Activated naive CD8-positive, alpha-beta T cell treated with anti-CD3 and anti-CD28 coated beads, Interleukin-2, amount 50 U/mL, for 24 hours (primary cell): ENCODE measurements at regions not wholly inside any gene's neighbourhood (a gene's known extent, or its start where the extent isn't known, plus 50 kb on each side); places are given as distances from the start of the nearest gene placed in this dataset.
"Not testable (repeated sequence)": the region's sequence is repeated elsewhere in the genome, so short reads cannot be mapped to it uniquely, and the experiment has no call there.

ENCODE experiments used
- ATAC-seq: fragments of 150-1000 bp; cut with Tn5 transposase; one replicate; pipeline ENCODE4 v1.10.0; 2021
- DNase-seq: peaks from one replicate; pipeline ENCODE4 v3.0.0; 2021
- H3K27ac Mint-ChIP-seq: one replicate; pipeline ENCODE4 v1.8.0; 2021; ENCODE audit warnings: mild to moderate bottlenecking, mixed read lengths
- H3K27me3 Mint-ChIP-seq: one replicate; pipeline ENCODE4 v1.8.0; 2021; ENCODE audit warnings: mixed read lengths
- H3K36me3 Mint-ChIP-seq: one replicate; pipeline ENCODE4 v1.8.0; 2021; ENCODE audit warnings: low read depth, mixed read lengths
- H3K4me1 Mint-ChIP-seq: one replicate; pipeline ENCODE4 v1.8.0; 2021; ENCODE audit warnings: mixed read lengths
- H3K4me3 Mint-ChIP-seq: one replicate; pipeline ENCODE4 v1.8.0; 2021; ENCODE audit warnings: mild to moderate bottlenecking, moderate library complexity, mixed read lengths
- H3K9me3 Mint-ChIP-seq: one replicate; pipeline ENCODE4 v1.8.0; 2021; ENCODE audit warnings: mixed read lengths

GRCh38 chr9:2395814-2396612 is 225.6 kb upstream of the VLDLR start:
- H3K4me3 Mint-ChIP-seq, result no peak overlapping the region
- no peak for ATAC-seq
- H3K27ac Mint-ChIP-seq, result no peak overlapping the region
- H3K4me1 Mint-ChIP-seq, result no peaks in the 10 kb centered on the region
- no peaks in the 10 kb centered on the region for H3K36me3 Mint-ChIP-seq
- H3K9me3 Mint-ChIP-seq, result no peaks in the 10 kb centered on the region
- no peaks in the 10 kb centered on the region for H3K27me3 Mint-ChIP-seq
- DNase-seq, result no peak

GRCh38 chr9:2396622-2397285 is 224.8 kb upstream of the VLDLR start:
- DNase-seq (no peak), ATAC-seq (no peak)
- H3K4me1 Mint-ChIP-seq, result no peaks in the 10 kb centered on the region
- no peaks in the 10 kb centered on the region for H3K27me3 Mint-ChIP-seq
- no peaks in the 10 kb centered on the region for H3K9me3 Mint-ChIP-seq
- H3K36me3 Mint-ChIP-seq, result no peaks in the 10 kb centered on the region
- H3K27ac Mint-ChIP-seq, result no peak overlapping the region
- no peak overlapping the region for H3K4me3 Mint-ChIP-seq

GRCh38 chr9:2397875-2398274 is 223.7 kb upstream of the VLDLR start:
- not testable (repeated sequence) for H3K9me3 Mint-ChIP-seq, H3K27ac Mint-ChIP-seq, H3K27me3 Mint-ChIP-seq, DNase-seq, ATAC-seq, H3K4me1 Mint-ChIP-seq, H3K36me3 Mint-ChIP-seq, H3K4me3 Mint-ChIP-seq

- H3K9me3 Mint-ChIP-seq, result peaks cover 13% of the 10 kb centered on the region
- H3K27me3 Mint-ChIP-seq, H3K4me3 Mint-ChIP-seq, H3K36me3 Mint-ChIP-seq, ATAC-seq, DNase-seq, H3K4me1 Mint-ChIP-seq, H3K27ac Mint-ChIP-seq: not testable (repeated sequence)
These were observed 219.8 kb upstream of the VLDLR start for GRCh38 chr9:2401746-2402145.

GRCh38 chr9:2403701-2404100 is 217.9 kb upstream of the VLDLR start:
- no peak for DNase-seq
- Mint-ChIP-seq H3K4me1 (no peaks in the 10 kb centered on the region), H3K9me3 (peaks cover 13% of the 10 kb centered on the region), H3K27ac (no peak overlapping the region), H3K4me3 (no peak overlapping the region), H3K27me3 (no peaks in the 10 kb centered on the region), H3K36me3 (no peaks in the 10 kb centered on the region)
- ATAC-seq, result no peak

GRCh38 chr9:2406252-2406651 is 215.3 kb upstream of the VLDLR start:
- ATAC-seq (no peak), DNase-seq (no peak)
- no peak overlapping the region for H3K27ac Mint-ChIP-seq
- no peak overlapping the region for H3K4me3 Mint-ChIP-seq
- H3K36me3 Mint-ChIP-seq, result no peaks in the 10 kb centered on the region
- H3K27me3 Mint-ChIP-seq, result no peaks in the 10 kb centered on the region
- H3K9me3 Mint-ChIP-seq, result peaks cover 13% of the 10 kb centered on the region
- no peaks in the 10 kb centered on the region for H3K4me1 Mint-ChIP-seq

GRCh38 chr9:2407450-2407849 is 214.1 kb upstream of the VLDLR start:
- no peaks in the 10 kb centered on the region for H3K36me3 Mint-ChIP-seq
- H3K27me3 Mint-ChIP-seq, result no peaks in the 10 kb centered on the region
- H3K9me3 Mint-ChIP-seq, result peaks cover 13% of the 10 kb centered on the region
- DNase-seq (no peak), ATAC-seq (no peak)
- H3K4me1 Mint-ChIP-seq, result no peaks in the 10 kb centered on the region
- H3K4me3 Mint-ChIP-seq, result no peak overlapping the region
- H3K27ac Mint-ChIP-seq, result no peak overlapping the region

GRCh38 chr9:2411459-2412215 is 209.9 kb upstream of the VLDLR start:
- Mint-ChIP-seq H3K9me3 (no peaks in the 10 kb centered on the region), H3K27ac (no peak overlapping the region), H3K4me1 (no peaks in the 10 kb centered on the region), H3K27me3 (no peaks in the 10 kb centered on the region), H3K4me3 (no peak overlapping the region), H3K36me3 (no peaks in the 10 kb centered on the region)
- DNase-seq, result no peak
- no peak for ATAC-seq

GRCh38 chr9:2413160-2413805 is 208.3 kb upstream of the VLDLR start:
- H3K9me3 Mint-ChIP-seq, result no peaks in the 10 kb centered on the region
- ATAC-seq, result no peak
- no peak overlapping the region for H3K27ac Mint-ChIP-seq
- DNase-seq, result no peak
- no peaks in the 10 kb centered on the region for H3K27me3 Mint-ChIP-seq
- H3K36me3 Mint-ChIP-seq, result no peaks in the 10 kb centered on the region
- no peak overlapping the region for H3K4me3 Mint-ChIP-seq
- H3K4me1 Mint-ChIP-seq, result no peaks in the 10 kb centered on the region

- Mint-ChIP-seq H3K4me3 (no peak overlapping the region), H3K27ac (no peak overlapping the region), H3K36me3 (no peaks in the 10 kb centered on the region), H3K27me3 (no peaks in the 10 kb centered on the region), H3K9me3 (no peaks in the 10 kb centered on the region), H3K4me1 (no peaks in the 10 kb centered on the region)
- DNase-seq (no peak), ATAC-seq (no peak)
These were observed 207.1 kb upstream of the VLDLR start for GRCh38 chr9:2414465-2414864.

- no peak for ATAC-seq
- H3K4me1 Mint-ChIP-seq, result no peaks in the 10 kb centered on the region
- no peak overlapping the region for H3K27ac Mint-ChIP-seq
- no peak overlapping the region for H3K4me3 Mint-ChIP-seq
- H3K27me3 Mint-ChIP-seq, result peaks cover under 1% of the 10 kb centered on the region
- H3K36me3 Mint-ChIP-seq, result no peaks in the 10 kb centered on the region
- no peaks in the 10 kb centered on the region for H3K9me3 Mint-ChIP-seq
- no peak for DNase-seq
These were observed 206.3 kb upstream of the VLDLR start for GRCh38 chr9:2415326-2415725.

GRCh38 chr9:2417730-2418129 is 203.9 kb upstream of the VLDLR start:
- ATAC-seq, result no peak
- DNase-seq, result no peak
- Mint-ChIP-seq H3K27ac (no peak overlapping the region), H3K4me3 (no peak overlapping the region), H3K36me3 (no peaks in the 10 kb centered on the region), H3K9me3 (no peaks in the 10 kb centered on the region), H3K4me1 (no peaks in the 10 kb centered on the region), H3K27me3 (peaks cover 3% of the 10 kb centered on the region)

- Mint-ChIP-seq H3K4me1 (no peaks in the 10 kb centered on the region), H3K27me3 (peaks cover 3% of the 10 kb centered on the region), H3K27ac (no peak overlapping the region), H3K9me3 (no peaks in the 10 kb centered on the region), H3K4me3 (no peak overlapping the region), H3K36me3 (no peaks in the 10 kb centered on the region)
- DNase-seq (no peak), ATAC-seq (no peak)
These were observed 203.0 kb upstream of the VLDLR start for GRCh38 chr9:2418619-2419018.

GRCh38 chr9:2419347-2419746 is 202.2 kb upstream of the VLDLR start:
- no peak for ATAC-seq
- Mint-ChIP-seq H3K9me3 (no peaks in the 10 kb centered on the region), H3K4me3 (no peak overlapping the region), H3K4me1 (no peaks in the 10 kb centered on the region), H3K27ac (no peak overlapping the region), H3K36me3 (no peaks in the 10 kb centered on the region), H3K27me3 (peaks cover 3% of the 10 kb centered on the region)
- DNase-seq, result no peak
